ENCODE measurements at regions not wholly inside any gene's neighbourhood (a gene's known extent, or its start where the extent isn't known, plus 50 kb on each side); places are given as distances from the start of the nearest gene placed in this dataset.

DNA sequence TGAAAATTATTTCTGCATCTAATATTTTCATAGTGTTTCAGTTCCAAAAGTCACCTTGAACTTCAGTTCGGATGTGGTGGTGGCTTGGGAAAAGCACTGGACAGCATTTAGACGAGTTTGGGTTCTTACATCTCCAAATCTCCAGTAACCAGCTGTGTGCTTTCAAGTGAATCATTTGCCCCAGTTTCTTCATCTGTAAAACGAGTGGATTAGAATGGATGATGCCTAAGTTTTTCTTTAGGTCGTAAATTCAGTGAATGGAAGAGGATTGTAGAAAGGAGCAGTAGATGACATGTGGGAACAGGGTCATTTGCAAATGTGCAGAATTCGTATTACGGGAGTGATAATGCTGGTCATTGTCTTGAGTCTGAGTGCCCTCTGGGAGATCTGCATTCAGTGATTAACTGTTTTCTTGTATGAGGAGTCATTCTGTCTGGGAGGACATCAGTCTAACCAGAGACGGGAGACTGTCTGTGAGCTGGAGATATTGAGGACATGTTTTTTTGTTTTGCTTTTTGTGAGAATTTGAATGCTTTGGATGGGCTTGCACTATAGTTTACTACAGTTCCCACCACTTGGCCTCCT, 641.6 kb upstream of the TBL1XR1 start:
- no peak overlapping the region for H2BK12ac ChIP-seq (ENCODE audit: low read length)
- no peak overlapping the region for H3K14ac ChIP-seq (ENCODE audit: low read length)
- H3K79me1 ChIP-seq (ENCODE audit: low read length), result no peaks in the 10 kb centered on the region
- no peak overlapping the region for H3K18ac ChIP-seq (ENCODE audit: low read length)
- H4K8ac ChIP-seq (ENCODE audit: low read depth, low read length), result no peak overlapping the region
- H3K4ac ChIP-seq (ENCODE audit: low read depth, low read length), result no peak overlapping the region
- H2AFZ ChIP-seq (ENCODE audit: insufficient read depth, low read length, poor library complexity), result no peak overlapping the region
- H2BK5ac ChIP-seq (ENCODE audit: low read depth, low read length, poor library complexity), result no peak overlapping the region
- no peak overlapping the region for H3K27ac ChIP-seq (ENCODE audit: low read depth, low read length)
- no peak overlapping the region for H3K4me3 ChIP-seq (ENCODE audit: low read depth, low read length)
- H3K9me3 ChIP-seq (ENCODE audit: insufficient read depth, low read depth, low read length), result no peaks in the 10 kb centered on the region
- no peak overlapping the region for H4K12ac ChIP-seq (ENCODE audit: low read depth, low read length)
- no peaks in the 10 kb centered on the region for H3K27me3 ChIP-seq (ENCODE audit: insufficient read depth, low read length)
- no peak overlapping the region for H4K91ac ChIP-seq (ENCODE audit: low read depth, low read length)
- H3K4me1 ChIP-seq (ENCODE audit: control insufficient read depth in 1 of 2, insufficient read depth in 2 of 2, low read length in 2 of 2), result no peaks in the 10 kb centered on the region
- no peak overlapping the region for H3K4me2 ChIP-seq (ENCODE audit: low read length)
- H3K79me2 ChIP-seq (ENCODE audit: control insufficient read depth, insufficient read depth, low read length, poor library complexity), result no peaks in the 10 kb centered on the region
- no peaks in the 10 kb centered on the region for H3K36me3 ChIP-seq (ENCODE audit: control insufficient read depth in 1 of 2, insufficient read depth in 2 of 2, low read length in 2 of 2)
- no CpG with 5 or more reads among the region's 7 CpGs for WGBS (ENCODE audit: extremely low coverage, insufficient coverage, insufficient read length)
- H3K9ac ChIP-seq (ENCODE audit: low read length), result no peak overlapping the region
- no peak overlapping the region for H2BK120ac ChIP-seq (ENCODE audit: insufficient read depth, low read length, poor library complexity)
- no peak overlapping the region for H2AK5ac ChIP-seq (ENCODE audit: low read length)
- DNase-seq, result no peak
- H3K23ac ChIP-seq (ENCODE audit: low read length), result no peak overlapping the region

DNA sequence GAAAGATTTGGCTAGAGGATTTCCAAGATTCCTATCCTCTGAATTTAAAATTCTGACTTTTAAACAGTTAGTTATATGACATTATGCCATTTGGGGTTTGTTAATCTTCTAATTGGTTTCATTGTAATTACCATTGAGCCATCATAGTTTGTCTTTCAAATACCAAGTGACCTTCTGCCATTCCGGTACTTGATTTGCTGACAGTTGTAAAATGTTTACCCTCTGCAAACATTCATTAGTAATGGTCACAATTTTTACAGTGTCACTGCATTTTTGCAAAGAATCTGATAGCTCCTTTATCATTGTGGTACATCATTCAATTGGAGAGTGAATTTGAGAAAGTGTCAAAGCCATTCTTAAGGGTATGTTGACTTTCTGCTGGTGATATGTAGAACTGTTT, 645.0 kb upstream of the TBL1XR1 start:
- no peak overlapping the region for H3K14ac ChIP-seq (ENCODE audit: low read length)
- H3K79me1 ChIP-seq (ENCODE audit: low read length), result no peaks in the 10 kb centered on the region
- H2BK120ac ChIP-seq (ENCODE audit: insufficient read depth, low read length, poor library complexity), result no peak overlapping the region
- H4K91ac ChIP-seq (ENCODE audit: low read depth, low read length), result no peak overlapping the region
- no peak overlapping the region for H2AK5ac ChIP-seq (ENCODE audit: low read length)
- no peaks in the 10 kb centered on the region for H3K36me3 ChIP-seq (ENCODE audit: control insufficient read depth in 1 of 2, insufficient read depth in 2 of 2, low read length in 2 of 2)
- no peak for DNase-seq
- no peak overlapping the region for H2BK5ac ChIP-seq (ENCODE audit: low read depth, low read length, poor library complexity)
- H2AFZ ChIP-seq (ENCODE audit: insufficient read depth, low read length, poor library complexity), result no peak overlapping the region
- H3K9ac ChIP-seq (ENCODE audit: low read length), result no peak overlapping the region
- no peaks in the 10 kb centered on the region for H3K27me3 ChIP-seq (ENCODE audit: insufficient read depth, low read length)
- H3K4me1 ChIP-seq (ENCODE audit: control insufficient read depth in 1 of 2, insufficient read depth in 2 of 2, low read length in 2 of 2), result no peaks in the 10 kb centered on the region
- no peak overlapping the region for H2BK12ac ChIP-seq (ENCODE audit: low read length)
- no peak overlapping the region for H3K18ac ChIP-seq (ENCODE audit: low read length)
- H3K79me2 ChIP-seq (ENCODE audit: control insufficient read depth, insufficient read depth, low read length, poor library complexity), result no peaks in the 10 kb centered on the region
- no peak overlapping the region for H3K4ac ChIP-seq (ENCODE audit: low read depth, low read length)
- H3K4me2 ChIP-seq (ENCODE audit: low read length), result no peak overlapping the region
- no CpG with 5 or more reads among the region's 1 CpG for WGBS (ENCODE audit: extremely low coverage, insufficient coverage, insufficient read length)
- no peak overlapping the region for H4K8ac ChIP-seq (ENCODE audit: low read depth, low read length)
- H3K9me3 ChIP-seq (ENCODE audit: insufficient read depth, low read depth, low read length), result no peaks in the 10 kb centered on the region
- no peak overlapping the region for H3K4me3 ChIP-seq (ENCODE audit: low read depth, low read length)
- H4K12ac ChIP-seq (ENCODE audit: low read depth, low read length), result no peak overlapping the region
- no peak overlapping the region for H3K23ac ChIP-seq (ENCODE audit: low read length)
- no peak overlapping the region for H3K27ac ChIP-seq (ENCODE audit: low read depth, low read length)

GRCh38 chr3:177842743-177843734, 645.8 kb upstream of the TBL1XR1 start:
- no CpG with 5 or more reads among the region's 8 CpGs for WGBS (ENCODE audit: extremely low coverage, insufficient coverage, insufficient read length)
- Histone ChIP-seq H2AK5ac (ENCODE audit: low read length) (no peak overlapping the region), H2BK120ac (ENCODE audit: insufficient read depth, low read length, poor library complexity) (no peak overlapping the region), H3K18ac (ENCODE audit: low read length) (no peak overlapping the region), H3K4me1 (ENCODE audit: control insufficient read depth in 1 of 2, insufficient read depth in 2 of 2, low read length in 2 of 2) (no peaks in the 10 kb centered on the region), H4K12ac (ENCODE audit: low read depth, low read length) (no peak overlapping the region), H3K79me2 (ENCODE audit: control insufficient read depth, insufficient read depth, low read length, poor library complexity) (no peaks in the 10 kb centered on the region), H3K4me2 (ENCODE audit: low read length) (no peak overlapping the region), H3K27ac (ENCODE audit: low read depth, low read length) (no peak overlapping the region), H3K4ac (ENCODE audit: low read depth, low read length) (no peak overlapping the region), H3K79me1 (ENCODE audit: low read length) (no peaks in the 10 kb centered on the region), H3K4me3 (ENCODE audit: low read depth, low read length) (no peak overlapping the region), H3K9me3 (ENCODE audit: insufficient read depth, low read depth, low read length) (no peaks in the 10 kb centered on the region), H3K36me3 (ENCODE audit: control insufficient read depth in 1 of 2, insufficient read depth in 2 of 2, low read length in 2 of 2) (no peaks in the 10 kb centered on the region), H2BK5ac (ENCODE audit: low read depth, low read length, poor library complexity) (no peak overlapping the region), H3K23ac (ENCODE audit: low read length) (no peak overlapping the region), H2AFZ (ENCODE audit: insufficient read depth, low read length, poor library complexity) (no peak overlapping the region), H3K14ac (ENCODE audit: low read length) (no peak overlapping the region), H3K9ac (ENCODE audit: low read length) (no peak overlapping the region), H3K27me3 (ENCODE audit: insufficient read depth, low read length) (no peaks in the 10 kb centered on the region), H4K8ac (ENCODE audit: low read depth, low read length) (no peak overlapping the region), H4K91ac (ENCODE audit: low read depth, low read length) (no peak overlapping the region), H2BK12ac (ENCODE audit: low read length) (no peak overlapping the region)
- DNase-seq, result no peak

GRCh38 chr3:177852001-177852807, 654.9 kb upstream of the TBL1XR1 start:
- H2BK12ac ChIP-seq (ENCODE audit: low read length), result no peak overlapping the region
- H2BK5ac ChIP-seq (ENCODE audit: low read depth, low read length, poor library complexity), result no peak overlapping the region
- no CpG with 5 or more reads among the region's 3 CpGs for WGBS (ENCODE audit: extremely low coverage, insufficient coverage, insufficient read length)

More at GRCh38 chr3:177852001-177852807, 654.9 kb upstream of the TBL1XR1 start:
- DNase-seq, result peak in 1 of 2 donors; percentile 63
- no peak overlapping the region for H3K9ac ChIP-seq (ENCODE audit: low read length)
- H4K91ac ChIP-seq (ENCODE audit: low read depth, low read length), result no peak overlapping the region
- no peak overlapping the region for H4K12ac ChIP-seq (ENCODE audit: low read depth, low read length)
- H3K9me3 ChIP-seq (ENCODE audit: insufficient read depth, low read depth, low read length), result no peaks in the 10 kb centered on the region
- H3K4ac ChIP-seq (ENCODE audit: low read depth, low read length), result no peak overlapping the region
- H3K4me3 ChIP-seq (ENCODE audit: low read depth, low read length), result no peak overlapping the region
- H3K27ac ChIP-seq (ENCODE audit: low read depth, low read length), result no peak overlapping the region
- H3K18ac ChIP-seq (ENCODE audit: low read length), result no peak overlapping the region
- H3K79me2 ChIP-seq (ENCODE audit: control insufficient read depth, insufficient read depth, low read length, poor library complexity), result no peaks in the 10 kb centered on the region
- no peak overlapping the region for H3K23ac ChIP-seq (ENCODE audit: low read length)
- no peak overlapping the region for H2AFZ ChIP-seq (ENCODE audit: insufficient read depth, low read length, poor library complexity)
- H2AK5ac ChIP-seq (ENCODE audit: low read length), result no peak overlapping the region
- H3K79me1 ChIP-seq (ENCODE audit: low read length), result no peaks in the 10 kb centered on the region
- no peak overlapping the region for H3K14ac ChIP-seq (ENCODE audit: low read length)
- no peaks in the 10 kb centered on the region for H3K4me1 ChIP-seq (ENCODE audit: control insufficient read depth in 1 of 2, insufficient read depth in 2 of 2, low read length in 2 of 2)
- H3K36me3 ChIP-seq (ENCODE audit: control insufficient read depth in 1 of 2, insufficient read depth in 2 of 2, low read length in 2 of 2), result no peaks in the 10 kb centered on the region
- no peak overlapping the region for H2BK120ac ChIP-seq (ENCODE audit: insufficient read depth, low read length, poor library complexity)
- H3K27me3 ChIP-seq (ENCODE audit: insufficient read depth, low read length), result no peaks in the 10 kb centered on the region
- H4K8ac ChIP-seq (ENCODE audit: low read depth, low read length), result no peak overlapping the region
- H3K4me2 ChIP-seq (ENCODE audit: low read length), result no peak overlapping the region

Data from trophoblast cell (in vitro differentiated cells and primary cell).